A549 (cell line): ENCODE measurements at regions not wholly inside any gene's neighbourhood (a gene's known extent, or its start where the extent isn't known, plus 50 kb on each side); places are given as distances from the start of the nearest gene placed in this dataset.

ENCODE experiments used
- ATAC-seq, 2 experiments: fragments of 200-7000 bp in 1 of 2; fragments of >200 bp in 1 of 2; cut with Nextera tagmentation in 1 of 2; cut with Tn5 transposase in 1 of 2; 3 replicates each; pipeline versions ENCODE4 v1.8.0 to v1.9.1; 2018 to 2020; ENCODE audit warnings: mild to moderate bottlenecking in 1 of 2, moderate library complexity in 1 of 2
- CTCF ChIA-PET: fragments of 300-600 bp; sonication (Branson Sonifier 250); formaldehyde crosslinking; extraction: SDS; loops from one replicate; lab custom pipeline; 2021; ENCODE audit warnings: antibody characterized with exemption, inconsistent platforms; lab: Yijun Ruan, JAX
- POLR2A ChIA-PET: fragments of 350-600 bp; formaldehyde crosslinking; extraction: SDS; loops from one replicate; lab custom pipeline; 2021; ENCODE audit warnings: antibody characterized with exemption, inconsistent platforms; lab: Yijun Ruan, JAX
- DNase-seq, 2 experiments: peaks; one replicate each; pipeline versions ENCODE4 v3.0.0 to v3.0.0-alpha.2; 2011 to 2016; ENCODE audit warnings: low read depth in 1 of 2, low spot score in 1 of 2
- FAIRE-seq: peaks from 2 replicates; lab custom pipeline; 2011; peaks lifted over from hg19 to GRCh38; lab: Jason Lieb, UNC
- H3K27ac ChIP-seq, 2 experiments: fragments of >200 bp; sonication (Bioruptor Twin); formaldehyde crosslinking; 3 replicates each; pipeline ENCODE4 v1.5.1; 2016 to 2017
- H3K4me1 ChIP-seq: fragments of >200 bp; sonication (Bioruptor Twin); formaldehyde crosslinking; 3 replicates; pipeline ENCODE4 v1.6.1; 2016
- H3K4me2 ChIP-seq: fragments of >200 bp; sonication (Bioruptor Twin); formaldehyde crosslinking; 3 replicates; pipeline ENCODE4 v1.6.1; 2016
- H3K4me3 ChIP-seq: fragments of >200 bp; sonication (Bioruptor Twin); formaldehyde crosslinking; 3 replicates; pipeline ENCODE4 v1.5.1; 2016
- H3K9me3 ChIP-seq: fragments of >200 bp; sonication (Bioruptor Twin); formaldehyde crosslinking; 3 replicates; pipeline ENCODE4 v1.6.1; 2016
- CBX8 ChIP-seq: fragments of 200-600 bp; sonication (generic); IDR thresholded peaks from 2 replicates; pipeline ENCODE4 v1.6.1; 2016
- CHD2 ChIP-seq: fragments of 150-350 bp; IDR thresholded peaks from 2 replicates; pipeline ENCODE4 v1.6.1; 2014; ENCODE audit warnings: low read length; ENCODE audit not compliant: partially characterized antibody
- EHMT2 ChIP-seq: fragments of 200-600 bp; sonication (generic); IDR thresholded peaks from 2 replicates; pipeline ENCODE4 v1.6.1; 2016; ENCODE audit warnings: antibody characterized with exemption, low read depth, mild to moderate bottlenecking, moderate library complexity
- ESRRA ChIP-seq: fragments of 150-350 bp; IDR thresholded peaks from 2 replicates; pipeline ENCODE4 v1.6.1; 2014; ENCODE audit warnings: mild to moderate bottlenecking, low read length, borderline replicate concordance
- FOSB ChIP-seq: fragments of 250-450 bp; sonication (Bioruptor Pico); IDR thresholded peaks from 2 replicates; pipeline ENCODE4 v1.5.0; 2020; ENCODE audit warnings: mild to moderate bottlenecking, moderate library complexity
- HDAC2 ChIP-seq: fragments of 200-600 bp; sonication (generic); IDR thresholded peaks from 2 replicates; pipeline ENCODE4 v1.6.1; 2016
- HES2 ChIP-seq: fragments of >200 bp; sonication (Bioruptor Twin); formaldehyde crosslinking; IDR thresholded peaks from 2 replicates; pipeline ENCODE4 v1.6.1; 2016
- HOXA7 ChIP-seq: fragments of 250-450 bp; sonication (Bioruptor Pico); IDR thresholded peaks from 2 replicates; pipeline ENCODE4 v1.5.0; 2020; ENCODE audit warnings: mild to moderate bottlenecking, moderate library complexity
- JUNB ChIP-seq: fragments of >200 bp; sonication (Bioruptor Twin); formaldehyde crosslinking; IDR thresholded peaks from 2 replicates; pipeline ENCODE4 v1.6.1; 2016
- KDM5A ChIP-seq: fragments of 200-600 bp; sonication (generic); IDR thresholded peaks from 2 replicates; pipeline ENCODE4 v1.6.1; 2016; ENCODE audit warnings: antibody characterized with exemption, mild to moderate bottlenecking
- NFE2L2 ChIP-seq: fragments of 150-350 bp; conservative IDR thresholded peaks from 2 replicates; pipeline ENCODE4 v1.6.1; 2014; ENCODE audit warnings: low read length
- PBX3 ChIP-seq: IDR thresholded peaks from 2 replicates; pipeline ENCODE4 v1.6.1; 2012
- PHF8 ChIP-seq: fragments of 200-600 bp; sonication (generic); IDR thresholded peaks from 2 replicates; pipeline ENCODE4 v1.6.1; 2016; ENCODE audit warnings: low read depth, mild to moderate bottlenecking, antibody characterized with exemption, moderate library complexity, borderline replicate concordance
- POLR2AphosphoS2 ChIP-seq: conservative IDR thresholded peaks from 2 replicates; pipeline ENCODE4 v1.6.1; 2012; ENCODE audit warnings: low read length, improper control_type of control experiment, inconsistent platforms
- RAD21 ChIP-seq, 2 experiments: fragments of >200 bp in 1 of 2; sonication (Bioruptor Twin) in 1 of 2; formaldehyde crosslinking in 1 of 2; IDR thresholded peaks in 1 of 2; conservative IDR thresholded peaks in 1 of 2; 2 replicates in 1 of 2; 3 replicates in 1 of 2; pipeline ENCODE4 v1.6.1; 2012 to 2018; ENCODE audit warnings: inconsistent platforms in 1 of 2
- RCOR1 ChIP-seq: fragments of 150-350 bp; IDR thresholded peaks from 2 replicates; pipeline ENCODE4 v1.6.1; 2014; ENCODE audit warnings: antibody characterized with exemption, low read length, low read depth
- RNF2 ChIP-seq: fragments of 200-600 bp; sonication (generic); IDR thresholded peaks from 2 replicates; pipeline ENCODE4 v1.6.1; 2016; ENCODE audit warnings: low read depth, mild to moderate bottlenecking, antibody characterized with exemption, moderate library complexity, borderline replicate concordance
- TFCP2L1 ChIP-seq: fragments of 250-450 bp; sonication (Bioruptor Pico); IDR thresholded peaks from 2 replicates; pipeline ENCODE4 v1.5.0; 2021; ENCODE audit warnings: mild to moderate bottlenecking
- TP53 ChIP-seq: fragments of 250-450 bp; sonication (Bioruptor Pico); IDR thresholded peaks from 2 replicates; pipeline ENCODE4 v1.5.0; 2021; ENCODE audit warnings: mild to moderate bottlenecking, moderate library complexity
- USF2 ChIP-seq: fragments of 450-650 bp; IDR thresholded peaks from 2 replicates; pipeline ENCODE4 v1.6.1; 2014; ENCODE audit warnings: antibody characterized with exemption
- ZSCAN20 ChIP-seq: fragments of 250-450 bp; sonication (Bioruptor Pico); IDR thresholded peaks from 2 replicates; pipeline ENCODE4 v1.8.0; 2022; ENCODE audit warnings: mild to moderate bottlenecking, moderate library complexity
- WGBS: methylation state at CpG from one replicate; pipeline ENCODE4 v1.1.6; 2017; ENCODE audit errors: missing lambda C conversion rate; 5-methylcytosine and 5-hydroxymethylcytosine counted together
- TF ChIP-seq, protein P1 (sequence below): fragments of >200 bp; sonication (Bioruptor Twin); formaldehyde crosslinking; IDR thresholded peaks from 3 replicates; pipeline ENCODE4 v1.6.1; 2016
- TF ChIP-seq, protein P2 (sequence below): IDR thresholded peaks from 2 replicates; pipeline ENCODE4 v1.6.1; 2012
- TF ChIP-seq, protein P3 (sequence below): fragments of >200 bp; sonication (Bioruptor Twin); formaldehyde crosslinking; IDR thresholded peaks from 3 replicates; pipeline ENCODE4 v1.5.1; 2016

DNA sequence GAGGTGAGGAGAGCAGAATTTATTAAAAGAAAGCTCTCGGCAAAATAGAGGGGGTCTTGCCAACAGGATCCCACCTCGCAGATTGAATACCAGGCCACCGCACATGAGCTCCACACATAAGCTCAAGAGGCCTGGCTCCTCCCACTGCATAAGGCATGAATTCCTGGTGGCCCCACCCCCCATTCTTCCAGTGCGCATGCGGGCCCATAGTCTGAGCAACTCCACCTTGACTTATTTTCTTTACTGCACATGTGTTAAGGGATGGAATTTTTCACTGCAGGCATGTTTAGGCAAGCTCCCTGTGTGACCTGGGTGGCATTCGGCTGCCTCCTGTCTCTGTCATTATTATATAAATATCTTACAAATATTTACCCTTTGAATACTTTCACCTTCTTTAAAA is 412.5 kb downstream of the RMST start (continued):
- no peak for TF ChIP-seq CHD2

DNA sequence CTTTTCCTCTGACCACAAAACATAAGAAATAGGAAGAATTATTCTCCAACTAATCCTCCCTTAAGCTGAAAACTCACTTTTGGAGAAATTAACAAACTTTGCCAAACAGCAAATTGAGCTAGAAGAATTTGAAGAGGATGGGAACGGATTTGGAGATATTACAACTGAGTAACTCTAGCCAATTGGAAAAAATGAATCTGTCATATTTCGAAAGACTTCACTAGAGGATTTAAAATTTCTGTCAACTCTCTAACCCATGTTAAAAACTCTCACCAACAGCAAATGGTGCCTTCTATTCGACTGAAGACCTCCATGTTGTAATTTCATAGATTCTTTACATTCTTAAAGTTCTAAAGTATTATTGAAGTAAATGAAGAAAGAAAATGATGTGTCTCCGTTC is 414.2 kb downstream of the RMST start:
- H3K9me3 ChIP-seq, result no peaks in the 10 kb centered on the region
- TF ChIP-seq ESRRA (no peak), POLR2AphosphoS2 (no peak), PBX3 (no peak), FOSB (CRISPR knock-in tag) (no peak), USF2 (no peak), PHF8 (no peak), HDAC2 (no peak), JUNB (no peak), KDM5A (no peak), CBX8 (no peak), EHMT2 (no peak), HOXA7 (CRISPR knock-in tag) (no peak), RCOR1 (no peak)
- TF ChIP-seq, protein P1, sequence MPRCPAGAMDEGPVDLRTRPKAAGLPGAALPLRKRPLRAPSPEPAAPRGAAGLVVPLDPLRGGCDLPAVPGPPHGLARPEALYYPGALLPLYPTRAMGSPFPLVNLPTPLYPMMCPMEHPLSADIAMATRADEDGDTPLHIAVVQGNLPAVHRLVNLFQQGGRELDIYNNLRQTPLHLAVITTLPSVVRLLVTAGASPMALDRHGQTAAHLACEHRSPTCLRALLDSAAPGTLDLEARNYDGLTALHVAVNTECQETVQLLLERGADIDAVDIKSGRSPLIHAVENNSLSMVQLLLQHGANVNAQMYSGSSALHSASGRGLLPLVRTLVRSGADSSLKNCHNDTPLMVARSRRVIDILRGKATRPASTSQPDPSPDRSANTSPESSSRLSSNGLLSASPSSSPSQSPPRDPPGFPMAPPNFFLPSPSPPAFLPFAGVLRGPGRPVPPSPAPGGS, result no peak
- H3K27ac ChIP-seq, result no peak overlapping the region
- WGBS, result 3% methylated on average over 4 of the region's 4 CpGs
- H3K4me2 ChIP-seq, result no peak overlapping the region
- POLR2A ChIA-PET, result no interaction called here
- no peak overlapping the region for H3K4me3 ChIP-seq
- FAIRE-seq (no peak), ATAC-seq (no peak), DNase-seq (no peak)
- CTCF ChIA-PET, result interaction anchor here (1.3 kb wide), 1 partner anchor 18 kb away, joined by 4 read pairs; no protein-coding TSS in a partner anchor
- no peaks in the 10 kb centered on the region for H3K4me1 ChIP-seq

DNA sequence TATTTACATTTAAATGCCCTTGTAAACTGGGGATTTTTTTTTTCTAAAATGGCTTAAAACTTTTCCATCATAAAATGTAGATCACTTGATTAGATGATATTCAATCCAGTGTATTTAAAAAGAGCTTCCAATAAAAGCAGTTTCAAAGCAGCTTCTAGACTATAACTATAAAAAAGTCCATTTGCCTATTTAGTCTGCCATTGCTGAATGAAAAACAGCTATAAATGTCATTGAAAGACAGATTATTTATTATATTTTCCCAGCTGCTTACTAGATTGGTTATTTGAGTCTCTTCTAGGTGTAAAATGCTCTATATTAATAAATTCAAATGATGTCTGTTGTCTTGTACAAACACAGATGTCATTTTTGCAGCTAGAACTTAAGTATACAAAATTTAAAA is 414.8 kb downstream of the RMST start:
- ATAC-seq (no peak), FAIRE-seq (no peak), DNase-seq (no peak)
- no peaks in the 10 kb centered on the region for H3K4me1 ChIP-seq
- POLR2A ChIA-PET, result no interaction called here
- H3K4me3 ChIP-seq, result no peak overlapping the region
- no peak overlapping the region for H3K4me2 ChIP-seq
- TF ChIP-seq KDM5A (no peak), TP53 (CRISPR knock-in tag) (no peak), CBX8 (no peak), RAD21 (conservative IDR thresholded peaks at IDR 0.05 in 1 of 2, IDR thresholded peaks at IDR 0.05 in 1 of 2) (no peak), NFE2L2 (no peak), RNF2 (no peak), HES2 (no peak), RCOR1 (no peak), ZSCAN20 (CRISPR knock-in tag) (no peak), PHF8 (no peak), CHD2 (no peak), TFCP2L1 (no peak)
- TF ChIP-seq, protein P2, sequence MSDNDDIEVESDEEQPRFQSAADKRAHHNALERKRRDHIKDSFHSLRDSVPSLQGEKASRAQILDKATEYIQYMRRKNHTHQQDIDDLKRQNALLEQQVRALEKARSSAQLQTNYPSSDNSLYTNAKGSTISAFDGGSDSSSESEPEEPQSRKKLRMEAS, result no peak
- TF ChIP-seq, protein P3, sequence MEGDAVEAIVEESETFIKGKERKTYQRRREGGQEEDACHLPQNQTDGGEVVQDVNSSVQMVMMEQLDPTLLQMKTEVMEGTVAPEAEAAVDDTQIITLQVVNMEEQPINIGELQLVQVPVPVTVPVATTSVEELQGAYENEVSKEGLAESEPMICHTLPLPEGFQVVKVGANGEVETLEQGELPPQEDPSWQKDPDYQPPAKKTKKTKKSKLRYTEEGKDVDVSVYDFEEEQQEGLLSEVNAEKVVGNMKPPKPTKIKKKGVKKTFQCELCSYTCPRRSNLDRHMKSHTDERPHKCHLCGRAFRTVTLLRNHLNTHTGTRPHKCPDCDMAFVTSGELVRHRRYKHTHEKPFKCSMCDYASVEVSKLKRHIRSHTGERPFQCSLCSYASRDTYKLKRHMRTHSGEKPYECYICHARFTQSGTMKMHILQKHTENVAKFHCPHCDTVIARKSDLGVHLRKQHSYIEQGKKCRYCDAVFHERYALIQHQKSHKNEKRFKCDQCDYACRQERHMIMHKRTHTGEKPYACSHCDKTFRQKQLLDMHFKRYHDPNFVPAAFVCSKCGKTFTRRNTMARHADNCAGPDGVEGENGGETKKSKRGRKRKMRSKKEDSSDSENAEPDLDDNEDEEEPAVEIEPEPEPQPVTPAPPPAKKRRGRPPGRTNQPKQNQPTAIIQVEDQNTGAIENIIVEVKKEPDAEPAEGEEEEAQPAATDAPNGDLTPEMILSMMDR, result no peak
- TF ChIP-seq, protein P1, result no peak
- CTCF ChIA-PET, result no interaction called here
- H3K9me3 ChIP-seq, result no peaks in the 10 kb centered on the region
- no peak overlapping the region for H3K27ac ChIP-seq
